ENCODE measurements at regions not wholly inside any gene's neighbourhood (a gene's known extent, or its start where the extent isn't known, plus 50 kb on each side); places are given as distances from the start of the nearest gene placed in this dataset.

GRCh38 chr14:104371917-104372316 lies 207.6 kb upstream of the C14orf180 start:
- no peaks in the 10 kb centered on the region for H3K79me2 ChIP-seq (ENCODE audit: control insufficient read depth, insufficient read depth, low read length, poor library complexity)
- H2BK5ac ChIP-seq (ENCODE audit: low read depth, low read length, poor library complexity): no peak overlapping the region
- no peak for DNase-seq
- no CpG with 5 or more reads among the region's 6 CpGs for WGBS (ENCODE audit: extremely low coverage, insufficient coverage, insufficient read length)
- peaks cover 6% of the 10 kb centered on the region for H3K9me3 ChIP-seq (ENCODE audit: insufficient read depth, low read depth, low read length)
- H4K12ac ChIP-seq (ENCODE audit: low read depth, low read length): no peak overlapping the region
- no peaks in the 10 kb centered on the region for H3K36me3 ChIP-seq (ENCODE audit: control insufficient read depth in 1 of 2, insufficient read depth in 2 of 2, low read length in 2 of 2)
- H4K91ac ChIP-seq (ENCODE audit: low read depth, low read length): no peak overlapping the region
- no peaks in the 10 kb centered on the region for H3K27me3 ChIP-seq (ENCODE audit: insufficient read depth, low read length)
- H3K4me3 ChIP-seq (ENCODE audit: low read depth, low read length): no peak overlapping the region
- H4K8ac ChIP-seq (ENCODE audit: low read depth, low read length): no peak overlapping the region
- no peak overlapping the region for H3K4me2 ChIP-seq (ENCODE audit: low read length)
- H3K14ac ChIP-seq (ENCODE audit: low read length): no peak overlapping the region
- H3K18ac ChIP-seq (ENCODE audit: low read length): no peak overlapping the region
- H2AFZ ChIP-seq (ENCODE audit: insufficient read depth, low read length, poor library complexity): no peak overlapping the region
- H3K27ac ChIP-seq (ENCODE audit: low read depth, low read length): no peak overlapping the region
- H3K9ac ChIP-seq (ENCODE audit: low read length): no peak overlapping the region
- H2AK5ac ChIP-seq (ENCODE audit: low read length): no peak overlapping the region
- no peak overlapping the region for H2BK12ac ChIP-seq (ENCODE audit: low read length)
- H3K4me1 ChIP-seq (ENCODE audit: control insufficient read depth in 1 of 2, insufficient read depth in 2 of 2, low read length in 2 of 2): no peaks in the 10 kb centered on the region
- H3K4ac ChIP-seq (ENCODE audit: low read depth, low read length): no peak overlapping the region
- H2BK120ac ChIP-seq (ENCODE audit: insufficient read depth, low read length, poor library complexity): no peak overlapping the region
- H3K79me1 ChIP-seq (ENCODE audit: low read length): no peaks in the 10 kb centered on the region
- H3K23ac ChIP-seq (ENCODE audit: low read length): no peak overlapping the region

- Histone ChIP-seq H4K12ac (ENCODE audit: low read depth, low read length) (no peak overlapping the region), H3K23ac (ENCODE audit: low read length) (no peak overlapping the region), H2BK5ac (ENCODE audit: low read depth, low read length, poor library complexity) (no peak overlapping the region), H2BK12ac (ENCODE audit: low read length) (no peak overlapping the region), H3K9ac (ENCODE audit: low read length) (no peak overlapping the region), H3K27ac (ENCODE audit: low read depth, low read length) (no peak overlapping the region), H4K91ac (ENCODE audit: low read depth, low read length) (no peak overlapping the region), H2AK5ac (ENCODE audit: low read length) (no peak overlapping the region), H3K27me3 (ENCODE audit: insufficient read depth, low read length) (no peaks in the 10 kb centered on the region), H3K4ac (ENCODE audit: low read depth, low read length) (no peak overlapping the region), H2BK120ac (ENCODE audit: insufficient read depth, low read length, poor library complexity) (no peak overlapping the region), H3K18ac (ENCODE audit: low read length) (no peak overlapping the region), H3K4me2 (ENCODE audit: low read length) (no peak overlapping the region), H3K14ac (ENCODE audit: low read length) (no peak overlapping the region), H4K8ac (ENCODE audit: low read depth, low read length) (no peak overlapping the region), H2AFZ (ENCODE audit: insufficient read depth, low read length, poor library complexity) (no peak overlapping the region), H3K79me1 (ENCODE audit: low read length) (no peaks in the 10 kb centered on the region), H3K4me1 (ENCODE audit: control insufficient read depth in 1 of 2, insufficient read depth in 2 of 2, low read length in 2 of 2) (no peaks in the 10 kb centered on the region), H3K4me3 (ENCODE audit: low read depth, low read length) (no peak overlapping the region), H3K36me3 (ENCODE audit: control insufficient read depth in 1 of 2, insufficient read depth in 2 of 2, low read length in 2 of 2) (no peaks in the 10 kb centered on the region), H3K79me2 (ENCODE audit: control insufficient read depth, insufficient read depth, low read length, poor library complexity) (no peaks in the 10 kb centered on the region), H3K9me3 (ENCODE audit: insufficient read depth, low read depth, low read length) (peaks cover 4% of the 10 kb centered on the region)
- no peak for DNase-seq
- no CpG with 5 or more reads among the region's 16 CpGs for WGBS (ENCODE audit: extremely low coverage, insufficient coverage, insufficient read length)
Observed at GRCh38 chr14:104372390-104373054, 207.0 kb upstream of the C14orf180 start.

GRCh38 chr14:104373055-104373854 lies 206.3 kb upstream of the C14orf180 start:
- Histone ChIP-seq H3K4ac (ENCODE audit: low read depth, low read length) (no peak overlapping the region), H3K18ac (ENCODE audit: low read length) (no peak overlapping the region)

GRCh38 chr14:104373855-104374717 lies 205.5 kb upstream of the C14orf180 start:
- no peak overlapping the region for H3K23ac ChIP-seq (ENCODE audit: low read length)
- DNase-seq: no peak
- no peak overlapping the region for H3K14ac ChIP-seq (ENCODE audit: low read length)
- no peak overlapping the region for H3K4ac ChIP-seq (ENCODE audit: low read depth, low read length)
- no peaks in the 10 kb centered on the region for H3K27me3 ChIP-seq (ENCODE audit: insufficient read depth, low read length)
- H4K91ac ChIP-seq (ENCODE audit: low read depth, low read length): no peak overlapping the region
- no peak overlapping the region for H2BK120ac ChIP-seq (ENCODE audit: insufficient read depth, low read length, poor library complexity)
- no peak overlapping the region for H2AFZ ChIP-seq (ENCODE audit: insufficient read depth, low read length, poor library complexity)
- H3K4me2 ChIP-seq (ENCODE audit: low read length): no peak overlapping the region
- H3K9ac ChIP-seq (ENCODE audit: low read length): no peak overlapping the region
- no CpG with 5 or more reads among the region's 33 CpGs for WGBS (ENCODE audit: extremely low coverage, insufficient coverage, insufficient read length)
- H3K18ac ChIP-seq (ENCODE audit: low read length): no peak overlapping the region
- H3K79me1 ChIP-seq (ENCODE audit: low read length): no peaks in the 10 kb centered on the region
- no peak overlapping the region for H2AK5ac ChIP-seq (ENCODE audit: low read length)
- no peaks in the 10 kb centered on the region for H3K79me2 ChIP-seq (ENCODE audit: control insufficient read depth, insufficient read depth, low read length, poor library complexity)
- H3K9me3 ChIP-seq (ENCODE audit: insufficient read depth, low read depth, low read length): peaks cover 4% of the 10 kb centered on the region
- no peak overlapping the region for H4K12ac ChIP-seq (ENCODE audit: low read depth, low read length)
- H4K8ac ChIP-seq (ENCODE audit: low read depth, low read length): no peak overlapping the region
- H3K27ac ChIP-seq (ENCODE audit: low read depth, low read length): no peak overlapping the region
- no peaks in the 10 kb centered on the region for H3K4me1 ChIP-seq (ENCODE audit: control insufficient read depth in 1 of 2, insufficient read depth in 2 of 2, low read length in 2 of 2)
- H2BK12ac ChIP-seq (ENCODE audit: low read length): no peak overlapping the region
- H2BK5ac ChIP-seq (ENCODE audit: low read depth, low read length, poor library complexity): no peak overlapping the region
- H3K36me3 ChIP-seq (ENCODE audit: control insufficient read depth in 1 of 2, insufficient read depth in 2 of 2, low read length in 2 of 2): no peaks in the 10 kb centered on the region
- no peak overlapping the region for H3K4me3 ChIP-seq (ENCODE audit: low read depth, low read length)

More at GRCh38 chr14:104373055-104373854, 206.3 kb upstream of the C14orf180 start:
- DNase-seq: no peak
- no CpG with 5 or more reads among the region's 26 CpGs for WGBS (ENCODE audit: extremely low coverage, insufficient coverage, insufficient read length)
- Histone ChIP-seq H3K4me3 (ENCODE audit: low read depth, low read length) (no peak overlapping the region), H2BK5ac (ENCODE audit: low read depth, low read length, poor library complexity) (no peak overlapping the region), H3K4me1 (ENCODE audit: control insufficient read depth in 1 of 2, insufficient read depth in 2 of 2, low read length in 2 of 2) (no peaks in the 10 kb centered on the region), H4K91ac (ENCODE audit: low read depth, low read length) (no peak overlapping the region), H3K27me3 (ENCODE audit: insufficient read depth, low read length) (no peaks in the 10 kb centered on the region), H3K79me2 (ENCODE audit: control insufficient read depth, insufficient read depth, low read length, poor library complexity) (no peaks in the 10 kb centered on the region), H3K4me2 (ENCODE audit: low read length) (no peak overlapping the region), H3K36me3 (ENCODE audit: control insufficient read depth in 1 of 2, insufficient read depth in 2 of 2, low read length in 2 of 2) (no peaks in the 10 kb centered on the region), H3K23ac (ENCODE audit: low read length) (no peak overlapping the region), H3K79me1 (ENCODE audit: low read length) (no peaks in the 10 kb centered on the region), H3K9me3 (ENCODE audit: insufficient read depth, low read depth, low read length) (peaks cover 4% of the 10 kb centered on the region), H3K9ac (ENCODE audit: low read length) (no peak overlapping the region), H4K12ac (ENCODE audit: low read depth, low read length) (no peak overlapping the region), H2AK5ac (ENCODE audit: low read length) (no peak overlapping the region), H2AFZ (ENCODE audit: insufficient read depth, low read length, poor library complexity) (no peak overlapping the region), H2BK120ac (ENCODE audit: insufficient read depth, low read length, poor library complexity) (no peak overlapping the region), H2BK12ac (ENCODE audit: low read length) (no peak overlapping the region), H4K8ac (ENCODE audit: low read depth, low read length) (no peak overlapping the region), H3K14ac (ENCODE audit: low read length) (no peak overlapping the region), H3K27ac (ENCODE audit: low read depth, low read length) (no peak overlapping the region)
